Smooth muscle cell (in vitro differentiated cells): ENCODE measurements at regions not wholly inside any gene's neighbourhood (a gene's known extent, or its start where the extent isn't known, plus 50 kb on each side); places are given as distances from the start of the nearest gene placed in this dataset.

Experiments used
- DNase-seq: peaks from one replicate; lab custom pipeline; 2025; ENCODE audit not compliant: unreplicated experiment; lab: John Stamatoyannopoulos, UW
- H2AFZ ChIP-seq: fragments of 200-600 bp; sonication (generic); 2 replicates; pipeline ENCODE4 v1.6.0; 2016; ENCODE audit warnings: antibody characterized with exemption, low read depth, mild to moderate bottlenecking
- H3F3A ChIP-seq: fragments of 200-600 bp; sonication (generic); 2 replicates; pipeline ENCODE4 v1.6.0; 2017; ENCODE audit warnings: antibody characterized with exemption, low read depth
- H3K27ac ChIP-seq: fragments of 200-600 bp; sonication (generic); 2 replicates; pipeline ENCODE4 v1.5.1; 2016; ENCODE audit warnings: low read depth, mild to moderate bottlenecking
- H3K27me3 ChIP-seq: fragments of 200-600 bp; sonication (generic); 2 replicates; pipeline ENCODE4 v1.6.1; 2016; ENCODE audit warnings: low read depth, mild to moderate bottlenecking
- H3K36me3 ChIP-seq: fragments of 200-600 bp; sonication (generic); 2 replicates; pipeline ENCODE4 v1.5.1; 2016; ENCODE audit warnings: low read depth
- H3K4me1 ChIP-seq: fragments of 200-600 bp; sonication (generic); 2 replicates; pipeline ENCODE4 v1.5.1; 2016; ENCODE audit warnings: low read depth
- H3K4me2 ChIP-seq: fragments of 200-600 bp; sonication (generic); 2 replicates; pipeline ENCODE4 v1.6.0; 2016; ENCODE audit warnings: mild to moderate bottlenecking
- H3K4me3 ChIP-seq: fragments of 200-600 bp; sonication (generic); 2 replicates; pipeline ENCODE4 v1.5.1; 2016; ENCODE audit warnings: mild to moderate bottlenecking
- H3K79me2 ChIP-seq: fragments of 200-600 bp; sonication (generic); 2 replicates; pipeline ENCODE4 v1.6.0; 2016; ENCODE audit warnings: low read depth, mild to moderate bottlenecking
- H3K9ac ChIP-seq: fragments of 200-600 bp; sonication (generic); 2 replicates; pipeline ENCODE4 v1.6.0; 2016; ENCODE audit warnings: low read depth
- H3K9me3 ChIP-seq: fragments of 200-600 bp; sonication (generic); replicated peaks from 2 replicates; pipeline ENCODE4 v1.5.1; 2016; ENCODE audit warnings: low read depth
- H4K20me1 ChIP-seq: fragments of 200-600 bp; sonication (generic); 2 replicates; pipeline ENCODE4 v1.6.0; 2016; ENCODE audit warnings: low read depth
- WGBS: methylation state at CpG from one replicate; pipeline ENCODE4 v1.1.7; 2016; ENCODE audit warnings: low lambda C conversion rate; 5-methylcytosine and 5-hydroxymethylcytosine counted together
- TF ChIP-seq, protein P1 (sequence below): fragments of 200-600 bp; sonication (generic); IDR thresholded peaks from 2 replicates; pipeline ENCODE4 v1.5.1; 2017; ENCODE audit warnings: borderline replicate concordance, mild to moderate bottlenecking, antibody characterized with exemption; ENCODE audit not compliant: insufficient read depth, poor library complexity, severe bottlenecking

- H3K4me2 ChIP-seq = no peak overlapping the region
- 89% methylated on average over 6 of the region's 6 CpGs for WGBS
- H3F3A ChIP-seq = no peaks in the 10 kb centered on the region
- no peak for DNase-seq
- H3K79me2 ChIP-seq = no peaks in the 10 kb centered on the region
- H3K4me1 ChIP-seq = no peaks in the 10 kb centered on the region
- no peaks in the 10 kb centered on the region for H3K9me3 ChIP-seq
- H3K9ac ChIP-seq = no peak overlapping the region
- TF ChIP-seq, protein P1, sequence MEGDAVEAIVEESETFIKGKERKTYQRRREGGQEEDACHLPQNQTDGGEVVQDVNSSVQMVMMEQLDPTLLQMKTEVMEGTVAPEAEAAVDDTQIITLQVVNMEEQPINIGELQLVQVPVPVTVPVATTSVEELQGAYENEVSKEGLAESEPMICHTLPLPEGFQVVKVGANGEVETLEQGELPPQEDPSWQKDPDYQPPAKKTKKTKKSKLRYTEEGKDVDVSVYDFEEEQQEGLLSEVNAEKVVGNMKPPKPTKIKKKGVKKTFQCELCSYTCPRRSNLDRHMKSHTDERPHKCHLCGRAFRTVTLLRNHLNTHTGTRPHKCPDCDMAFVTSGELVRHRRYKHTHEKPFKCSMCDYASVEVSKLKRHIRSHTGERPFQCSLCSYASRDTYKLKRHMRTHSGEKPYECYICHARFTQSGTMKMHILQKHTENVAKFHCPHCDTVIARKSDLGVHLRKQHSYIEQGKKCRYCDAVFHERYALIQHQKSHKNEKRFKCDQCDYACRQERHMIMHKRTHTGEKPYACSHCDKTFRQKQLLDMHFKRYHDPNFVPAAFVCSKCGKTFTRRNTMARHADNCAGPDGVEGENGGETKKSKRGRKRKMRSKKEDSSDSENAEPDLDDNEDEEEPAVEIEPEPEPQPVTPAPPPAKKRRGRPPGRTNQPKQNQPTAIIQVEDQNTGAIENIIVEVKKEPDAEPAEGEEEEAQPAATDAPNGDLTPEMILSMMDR = no peak
- no peak overlapping the region for H3K27ac ChIP-seq
- no peaks in the 10 kb centered on the region for H3K27me3 ChIP-seq
- no peaks in the 10 kb centered on the region for H4K20me1 ChIP-seq
- no peak overlapping the region for H3K4me3 ChIP-seq
- no peaks in the 10 kb centered on the region for H3K36me3 ChIP-seq
- H2AFZ ChIP-seq = no peak overlapping the region
Observed at GRCh38 chr20:24797113-24797512, 152.0 kb upstream of the CST7 start.

DNA sequence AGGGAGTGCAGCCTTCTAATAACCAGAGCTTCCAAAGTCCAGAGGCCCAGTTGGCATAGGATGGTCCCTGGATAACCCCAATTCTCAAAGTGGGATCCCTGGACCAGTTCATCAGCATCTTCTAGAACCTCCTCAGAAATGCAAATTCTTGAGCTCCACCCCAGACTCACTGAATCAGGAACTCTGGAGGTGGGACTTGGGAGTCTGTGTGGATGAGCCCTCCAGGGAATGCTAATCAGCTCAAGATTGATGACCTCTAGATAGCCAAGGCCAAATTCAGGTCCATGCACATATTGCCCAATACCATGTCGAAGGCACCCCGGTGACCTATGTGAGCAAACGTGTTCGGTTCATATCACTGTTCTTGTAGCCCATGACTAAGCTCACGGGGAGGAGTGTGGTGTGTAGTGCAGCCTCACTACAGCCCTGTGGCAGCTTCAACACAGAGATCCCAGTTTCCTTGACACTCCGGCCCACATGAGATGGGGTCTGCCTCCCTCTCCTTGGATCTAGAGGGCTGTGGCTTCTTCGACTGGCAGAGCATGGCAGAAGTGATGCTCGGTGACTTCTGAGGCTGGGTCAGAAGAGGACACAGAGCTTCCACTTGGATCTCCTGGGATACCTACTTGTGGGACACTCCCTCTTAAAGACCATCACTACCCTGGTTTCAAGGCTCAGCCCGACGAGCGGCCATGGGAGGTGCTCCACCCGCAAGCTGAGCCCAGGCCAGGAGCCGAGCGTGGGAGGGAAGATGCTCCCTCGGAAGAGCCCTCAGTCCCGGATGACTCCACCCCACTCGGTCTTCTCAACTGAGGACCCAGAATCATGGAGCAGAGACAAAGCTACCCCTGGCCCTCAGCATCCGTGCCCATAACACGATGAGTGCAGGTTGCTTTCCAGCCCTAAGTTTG, 151.1 kb upstream of the CST7 start:
- Histone ChIP-seq H3K79me2 (no peaks in the 10 kb centered on the region), H3K4me3 (no peak overlapping the region), H3K36me3 (no peaks in the 10 kb centered on the region), H4K20me1 (no peaks in the 10 kb centered on the region), H3K27me3 (no peaks in the 10 kb centered on the region), H3K4me1 (no peaks in the 10 kb centered on the region), H2AFZ (no peak overlapping the region), H3F3A (no peaks in the 10 kb centered on the region), H3K4me2 (peak overlapping the region; percentile 52), H3K9me3 (no peaks in the 10 kb centered on the region), H3K9ac (no peak overlapping the region), H3K27ac (peak overlapping the region; percentile 77)
- TF ChIP-seq, protein P1 = no peak
- no peak for DNase-seq
- 88% methylated on average over 19 of the region's 19 CpGs for WGBS

GRCh38 chr20:24798930-24799705, 150.0 kb upstream of the CST7 start:
- Histone ChIP-seq H3K4me1 (no peaks in the 10 kb centered on the region), H2AFZ (no peak overlapping the region), H3K4me3 (no peak overlapping the region), H3F3A (no peaks in the 10 kb centered on the region), H3K27ac (peak overlapping the region; percentile 77), H3K36me3 (no peaks in the 10 kb centered on the region), H3K27me3 (no peaks in the 10 kb centered on the region), H3K4me2 (peak overlapping the region; percentile 52), H3K9me3 (no peaks in the 10 kb centered on the region), H3K9ac (no peak overlapping the region), H3K79me2 (no peaks in the 10 kb centered on the region), H4K20me1 (no peaks in the 10 kb centered on the region)
- WGBS = 72% methylated on average over 13 of the region's 13 CpGs
- no peak for DNase-seq
- TF ChIP-seq, protein P1 = no peak
